Cerebellar cortex (tissue), 1 donor: ENCODE measurements at regions not wholly inside any gene's neighbourhood (a gene's known extent, or its start where the extent isn't known, plus 50 kb on each side); places are given as distances from the start of the nearest gene placed in this dataset.

Experiments used
- DNase-seq: peaks from one replicate; pipeline ENCODE4 v3.0.0-alpha.2; 2015; ENCODE audit warnings: low spot score

- DNase-seq, result no peak
These were observed 117.4 kb downstream of the AXIN2 start for GRCh38 chr17:65444049-65444448.

- DNase-seq, result no peak
These were observed 118.8 kb downstream of the AXIN2 start for GRCh38 chr17:65442691-65443090.

- no peak for DNase-seq
These were observed 119.2 kb downstream of the AXIN2 start for GRCh38 chr17:65442250-65442649.

- no peak for DNase-seq
These were observed 120.3 kb downstream of the AXIN2 start for GRCh38 chr17:65441053-65441605.

GRCh38 chr17:65438708-65439294 lies 122.6 kb downstream of the AXIN2 start:
- no peak for DNase-seq

- DNase-seq, result no peak
These were observed 123.3 kb downstream of the AXIN2 start for GRCh38 chr17:65438173-65438572.

- no peak for DNase-seq
These were observed 124.6 kb downstream of the AXIN2 start for GRCh38 chr17:65436871-65437270.

- DNase-seq, result no peak
These were observed 126.6 kb downstream of the AXIN2 start for GRCh38 chr17:65434878-65435277.

- DNase-seq, result no peak
These were observed 127.2 kb downstream of the AXIN2 start for GRCh38 chr17:65434251-65434650.

- DNase-seq, result no peak
These were observed 127.9 kb downstream of the AXIN2 start for GRCh38 chr17:65433592-65433991.

- no peak for DNase-seq
These were observed 128.3 kb downstream of the AXIN2 start for GRCh38 chr17:65433157-65433556.

- no peak for DNase-seq
These were observed 130.3 kb downstream of the AXIN2 start for GRCh38 chr17:65431116-65431515.

- no peak for DNase-seq
These were observed 131.1 kb downstream of the AXIN2 start for GRCh38 chr17:65430209-65430833.

GRCh38 chr17:65423346-65424140 lies 137.9 kb downstream of the AXIN2 start:
- DNase-seq, result no peak

GRCh38 chr17:65418622-65419021 lies 142.8 kb downstream of the AXIN2 start:
- DNase-seq, result no peak

GRCh38 chr17:65417406-65418221 lies 143.8 kb downstream of the AXIN2 start:
- DNase-seq, result no peak

- DNase-seq, result no peak
These were observed 145.5 kb downstream of the AXIN2 start for GRCh38 chr17:65415991-65416390.

- no peak for DNase-seq
These were observed 148.1 kb downstream of the AXIN2 start for GRCh38 chr17:65413390-65413789.

GRCh38 chr17:65409381-65409780 lies 152.1 kb downstream of the AXIN2 start:
- no peak for DNase-seq

- no peak for DNase-seq
These were observed 153.4 kb downstream of the AXIN2 start for GRCh38 chr17:65408050-65408449.

GRCh38 chr17:65407017-65407416 lies 154.4 kb downstream of the AXIN2 start:
- no peak for DNase-seq

GRCh38 chr17:65406552-65406951 lies 154.9 kb downstream of the AXIN2 start:
- no peak for DNase-seq
